Suprapubic skin (tissue), 4 donors: ENCODE measurements at regions not wholly inside any gene's neighbourhood (a gene's known extent, or its start where the extent isn't known, plus 50 kb on each side); places are given as distances from the start of the nearest gene placed in this dataset.
A peak's percentile ranks its signal among the peaks of the same experiment; 100 is the strongest.
"Not testable (repeated sequence)": the region's sequence is repeated elsewhere in the genome, so short reads cannot be mapped to it uniquely, and the experiment has no call there.

Source experiments
- CTCF ChIP-seq, 2 donors: fragments of 200-600 bp in 1 of 2; fragments of 450-650 bp in 1 of 2; sonication (generic) in 1 of 2; IDR thresholded peaks; one replicate each; pipeline ENCODE4 v1.5.1; 2016 to 2019; ENCODE audit warnings: antibody characterized with exemption in 2 of 2, mild to moderate bottlenecking in 1 of 2, moderate library complexity in 1 of 2
- EP300 ChIP-seq: sonication (generic); formaldehyde crosslinking; IDR thresholded peaks from one replicate; pipeline ENCODE4 v1.6.1; 2017; ENCODE audit warnings: antibody characterized with exemption
- POLR2A ChIP-seq, 2 donors: fragments of 450-650 bp; IDR thresholded peaks; one replicate each; pipeline ENCODE4 v1.6.1; 2017; ENCODE audit warnings: antibody characterized with exemption in 2 of 2, mild to moderate bottlenecking in 2 of 2, moderate library complexity in 2 of 2
- POLR2AphosphoS5 ChIP-seq, 3 donors: sonication (generic); formaldehyde crosslinking; IDR thresholded peaks; one replicate each; pipeline ENCODE4 v1.6.1; 2017; ENCODE audit warnings: antibody characterized with exemption in 3 of 3

- TF ChIP-seq POLR2AphosphoS5 (IDR thresholded peaks at IDR 0.05); POLR2A (IDR thresholded peaks at IDR 0.05); EP300: not testable (repeated sequence)
- TF ChIP-seq CTCF (IDR thresholded peaks at IDR 0.05) = peak; percentile 65 to 98
Observed at GRCh38 chr17:30697619-30698460, 126.7 kb downstream of the CRLF3 start.
